ENCODE measurements at regions not wholly inside any gene's neighbourhood (a gene's known extent, or its start where the extent isn't known, plus 50 kb on each side); places are given as distances from the start of the nearest gene placed in this dataset.
A peak's percentile ranks its signal among the peaks of the same experiment; 100 is the strongest.

DNA sequence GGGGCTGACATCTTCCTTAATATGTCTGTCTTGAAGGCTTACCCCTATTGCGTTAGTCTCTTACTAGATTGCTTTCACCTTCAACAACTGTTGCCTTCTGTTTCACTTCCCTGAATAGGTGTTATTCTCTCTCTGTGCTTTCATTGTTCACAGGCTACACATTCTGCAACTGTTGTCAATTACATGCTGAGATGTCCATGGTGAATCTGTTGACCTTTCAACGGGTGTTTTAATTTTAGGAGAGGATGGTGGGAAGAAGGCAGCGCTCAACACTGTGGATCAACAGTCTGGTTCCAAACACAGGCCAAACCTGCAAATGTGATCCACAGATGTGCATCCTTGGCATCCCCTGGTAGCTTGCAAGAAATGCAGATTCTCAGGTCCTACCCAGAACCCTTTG lies 101.9 kb downstream of the DACT1 start:
- TF ChIP-seq, protein P1, sequence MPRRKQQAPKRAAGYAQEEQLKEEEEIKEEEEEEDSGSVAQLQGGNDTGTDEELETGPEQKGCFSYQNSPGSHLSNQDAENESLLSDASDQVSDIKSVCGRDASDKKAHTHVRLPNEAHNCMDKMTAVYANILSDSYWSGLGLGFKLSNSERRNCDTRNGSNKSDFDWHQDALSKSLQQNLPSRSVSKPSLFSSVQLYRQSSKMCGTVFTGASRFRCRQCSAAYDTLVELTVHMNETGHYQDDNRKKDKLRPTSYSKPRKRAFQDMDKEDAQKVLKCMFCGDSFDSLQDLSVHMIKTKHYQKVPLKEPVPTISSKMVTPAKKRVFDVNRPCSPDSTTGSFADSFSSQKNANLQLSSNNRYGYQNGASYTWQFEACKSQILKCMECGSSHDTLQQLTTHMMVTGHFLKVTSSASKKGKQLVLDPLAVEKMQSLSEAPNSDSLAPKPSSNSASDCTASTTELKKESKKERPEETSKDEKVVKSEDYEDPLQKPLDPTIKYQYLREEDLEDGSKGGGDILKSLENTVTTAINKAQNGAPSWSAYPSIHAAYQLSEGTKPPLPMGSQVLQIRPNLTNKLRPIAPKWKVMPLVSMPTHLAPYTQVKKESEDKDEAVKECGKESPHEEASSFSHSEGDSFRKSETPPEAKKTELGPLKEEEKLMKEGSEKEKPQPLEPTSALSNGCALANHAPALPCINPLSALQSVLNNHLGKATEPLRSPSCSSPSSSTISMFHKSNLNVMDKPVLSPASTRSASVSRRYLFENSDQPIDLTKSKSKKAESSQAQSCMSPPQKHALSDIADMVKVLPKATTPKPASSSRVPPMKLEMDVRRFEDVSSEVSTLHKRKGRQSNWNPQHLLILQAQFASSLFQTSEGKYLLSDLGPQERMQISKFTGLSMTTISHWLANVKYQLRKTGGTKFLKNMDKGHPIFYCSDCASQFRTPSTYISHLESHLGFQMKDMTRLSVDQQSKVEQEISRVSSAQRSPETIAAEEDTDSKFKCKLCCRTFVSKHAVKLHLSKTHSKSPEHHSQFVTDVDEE (CRISPR knock-in tag; IDR thresholded peaks at IDR 0.05), result no peak
- TF ChIP-seq, protein P2, sequence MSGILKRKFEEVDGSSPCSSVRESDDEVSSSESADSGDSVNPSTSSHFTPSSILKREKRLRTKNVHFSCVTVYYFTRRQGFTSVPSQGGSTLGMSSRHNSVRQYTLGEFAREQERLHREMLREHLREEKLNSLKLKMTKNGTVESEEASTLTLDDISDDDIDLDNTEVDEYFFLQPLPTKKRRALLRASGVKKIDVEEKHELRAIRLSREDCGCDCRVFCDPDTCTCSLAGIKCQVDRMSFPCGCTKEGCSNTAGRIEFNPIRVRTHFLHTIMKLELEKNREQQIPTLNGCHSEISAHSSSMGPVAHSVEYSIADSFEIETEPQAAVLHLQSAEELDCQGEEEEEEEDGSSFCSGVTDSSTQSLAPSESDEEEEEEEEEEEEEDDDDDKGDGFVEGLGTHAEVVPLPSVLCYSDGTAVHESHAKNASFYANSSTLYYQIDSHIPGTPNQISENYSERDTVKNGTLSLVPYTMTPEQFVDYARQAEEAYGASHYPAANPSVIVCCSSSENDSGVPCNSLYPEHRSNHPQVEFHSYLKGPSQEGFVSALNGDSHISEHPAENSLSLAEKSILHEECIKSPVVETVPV (CRISPR knock-in tag; IDR thresholded peaks at IDR 0.05), result no peak
- TF ChIP-seq PPARA (CRISPR knock-in tag; IDR thresholded peaks at IDR 0.05; ENCODE audit: borderline replicate concordance) (no peak), ARNTL (CRISPR knock-in tag; IDR thresholded peaks at IDR 0.05; ENCODE audit: borderline replicate concordance, low read depth) (no peak), TOX (CRISPR knock-in tag; IDR thresholded peaks at IDR 0.05; ENCODE audit: borderline replicate concordance) (no peak), ESRRG (CRISPR knock-in tag; IDR thresholded peaks at IDR 0.05) (no peak), TCF4 (CRISPR knock-in tag; IDR thresholded peaks at IDR 0.05; ENCODE audit: borderline replicate concordance) (no peak), ISL1 (CRISPR knock-in tag; IDR thresholded peaks at IDR 0.05) (no peak), CSDC2 (CRISPR knock-in tag; IDR thresholded peaks at IDR 0.05) (no peak), ZFP3 (CRISPR knock-in tag; IDR thresholded peaks at IDR 0.05) (no peak), ZNF8 (CRISPR knock-in tag; IDR thresholded peaks at IDR 0.05) (no peak)
- TF ChIP-seq, protein P3, sequence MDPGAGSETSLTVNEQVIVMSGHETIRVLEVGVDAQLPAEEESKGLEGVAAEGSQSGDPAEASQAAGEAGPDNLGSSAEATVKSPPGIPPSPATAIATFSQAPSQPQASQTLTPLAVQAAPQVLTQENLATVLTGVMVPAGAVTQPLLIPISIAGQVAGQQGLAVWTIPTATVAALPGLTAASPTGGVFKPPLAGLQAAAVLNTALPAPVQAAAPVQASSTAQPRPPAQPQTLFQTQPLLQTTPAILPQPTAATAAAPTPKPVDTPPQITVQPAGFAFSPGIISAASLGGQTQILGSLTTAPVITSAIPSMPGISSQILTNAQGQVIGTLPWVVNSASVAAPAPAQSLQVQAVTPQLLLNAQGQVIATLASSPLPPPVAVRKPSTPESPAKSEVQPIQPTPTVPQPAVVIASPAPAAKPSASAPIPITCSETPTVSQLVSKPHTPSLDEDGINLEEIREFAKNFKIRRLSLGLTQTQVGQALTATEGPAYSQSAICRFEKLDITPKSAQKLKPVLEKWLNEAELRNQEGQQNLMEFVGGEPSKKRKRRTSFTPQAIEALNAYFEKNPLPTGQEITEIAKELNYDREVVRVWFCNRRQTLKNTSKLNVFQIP (CRISPR knock-in tag; IDR thresholded peaks at IDR 0.05; ENCODE audit: borderline replicate concordance, low read depth), result no peak

GRCh38 chr14:58740379-58740935 lies 102.7 kb downstream of the DACT1 start:
- ATAC-seq, result no peak
- TF ChIP-seq ZC3H10 (CRISPR knock-in tag; IDR thresholded peaks at IDR 0.05), result no peak
- no peak for TF ChIP-seq GLIS3 (CRISPR knock-in tag; IDR thresholded peaks at IDR 0.05)
- no peak for TF ChIP-seq ZFP3 (CRISPR knock-in tag; IDR thresholded peaks at IDR 0.05)
- TF ChIP-seq ZNF565 (CRISPR knock-in tag; conservative IDR thresholded peaks at IDR 0.05; ENCODE audit: low read depth), result no peak
- no peak for TF ChIP-seq ISL1 (CRISPR knock-in tag; IDR thresholded peaks at IDR 0.05)
- TF ChIP-seq ZFP30 (CRISPR knock-in tag; IDR thresholded peaks at IDR 0.05), result no peak
- no peak for TF ChIP-seq OSR1 (CRISPR knock-in tag; IDR thresholded peaks at IDR 0.05)
- TF ChIP-seq TCF4 (CRISPR knock-in tag; IDR thresholded peaks at IDR 0.05; ENCODE audit: borderline replicate concordance), result no peak
- TF ChIP-seq, protein P3 (CRISPR knock-in tag; IDR thresholded peaks at IDR 0.05; ENCODE audit: borderline replicate concordance, low read depth), result no peak

More for the DNA sequence above, 101.9 kb downstream of the DACT1 start:
- no peak for ATAC-seq

DNA sequence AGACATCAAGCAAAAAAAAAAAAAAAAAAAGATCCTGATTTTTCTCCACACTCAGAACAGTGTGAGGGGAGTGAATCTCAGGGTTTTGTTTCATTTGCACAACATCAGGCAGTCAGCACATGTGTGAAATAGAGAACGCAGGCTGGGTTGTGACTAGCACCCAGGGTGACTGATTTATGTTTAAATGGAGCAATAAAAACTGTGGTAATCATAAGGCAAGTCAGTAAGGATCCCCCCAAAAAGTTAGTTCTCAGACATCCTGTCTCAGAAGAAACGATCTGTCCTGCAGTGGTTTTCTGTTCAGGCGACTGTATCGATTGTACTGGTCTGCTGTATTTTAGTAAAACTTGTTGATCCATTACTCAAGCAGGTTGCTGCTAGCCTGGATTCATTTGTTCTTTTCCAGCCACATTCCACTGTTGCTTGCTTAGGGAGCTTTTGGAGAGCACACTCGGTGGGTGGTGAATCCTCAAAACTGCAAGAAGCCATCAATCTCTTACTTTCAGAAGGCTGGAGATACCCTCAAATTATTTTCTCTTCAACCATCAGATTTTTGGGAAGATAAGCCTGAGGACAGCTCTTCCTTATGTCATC lies 107.1 kb downstream of the DACT1 start:
- TF ChIP-seq CSDC2 (CRISPR knock-in tag; IDR thresholded peaks at IDR 0.05) (no peak), GLIS3 (CRISPR knock-in tag; IDR thresholded peaks at IDR 0.05) (no peak), SNAI2 (CRISPR knock-in tag; IDR thresholded peaks at IDR 0.05) (no peak)
- TF ChIP-seq, protein P2 (CRISPR knock-in tag; IDR thresholded peaks at IDR 0.05), result no peak
- ATAC-seq, result no peak

DNA sequence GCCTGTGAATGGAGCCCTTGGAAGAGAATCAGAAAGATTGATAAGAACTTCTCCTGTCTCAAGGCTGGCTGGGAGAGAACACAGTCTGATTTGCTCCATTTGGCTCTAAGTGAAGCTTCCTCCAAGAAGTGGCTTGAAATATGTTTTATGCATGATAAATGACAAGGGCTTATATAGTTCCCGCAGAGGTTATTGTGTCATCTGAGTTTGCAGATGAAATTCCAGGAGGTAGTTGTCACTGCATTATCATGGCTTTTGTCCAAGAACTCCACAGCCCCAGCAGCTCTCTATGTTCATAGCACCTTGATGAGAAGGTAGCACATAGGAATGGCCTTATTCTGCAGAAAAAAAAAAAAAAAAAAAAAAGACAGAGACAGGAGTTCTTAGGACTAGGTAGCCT lies 108.5 kb downstream of the DACT1 start:
- TF ChIP-seq ZFP3 (CRISPR knock-in tag; IDR thresholded peaks at IDR 0.05) (peak; percentile 51; the same call in 1 of the 2 replicates), ISL1 (CRISPR knock-in tag; IDR thresholded peaks at IDR 0.05) (peak; percentile 84), CREB5 (CRISPR knock-in tag; IDR thresholded peaks at IDR 0.05; ENCODE audit: low read depth) (no peak)

More for the DNA sequence above, 108.5 kb downstream of the DACT1 start:
- ATAC-seq, result peak; percentile 81
